ENCODE measurements at regions not wholly inside any gene's neighbourhood (a gene's known extent, or its start where the extent isn't known, plus 50 kb on each side); places are given as distances from the start of the nearest gene placed in this dataset.

GRCh38 chr15:87744815-87745214, 511.7 kb downstream of the NTRK3 start:
- no peak for TF ChIP-seq CTCF (conservative IDR thresholded peaks at IDR 0.05)
- no peak for TF ChIP-seq ZFX (IDR thresholded peaks at IDR 0.05)

All from C4-2B (cell line).